Fibroblast of peridontal ligament (primary cell): ENCODE measurements at regions not wholly inside any gene's neighbourhood (a gene's known extent, or its start where the extent isn't known, plus 50 kb on each side); places are given as distances from the start of the nearest gene placed in this dataset.
A peak's percentile ranks its signal among the peaks of the same experiment; 100 is the strongest.
"Not testable (repeated sequence)": the region's sequence is repeated elsewhere in the genome, so short reads cannot be mapped to it uniquely, and the experiment has no call there.

ENCODE experiments used
- DNase-seq: peaks from one replicate; pipeline ENCODE4 v3.0.0-alpha.2; 2010; ENCODE audit errors: extremely low read depth

- DNase-seq = no peak
These were observed 55.5 kb upstream of the PIK3C3 start for GRCh38 chr18:41899535-41899934.

GRCh38 chr18:41893432-41893831 lies 61.6 kb upstream of the PIK3C3 start:
- no peak for DNase-seq

GRCh38 chr18:41887100-41887499 lies 67.9 kb upstream of the PIK3C3 start:
- no peak for DNase-seq

GRCh38 chr18:41886126-41886807 lies 68.8 kb upstream of the PIK3C3 start:
- no peak for DNase-seq

- no peak for DNase-seq
These were observed 73.7 kb upstream of the PIK3C3 start for GRCh38 chr18:41881285-41881684.

- DNase-seq = no peak
These were observed 75.8 kb upstream of the PIK3C3 start for GRCh38 chr18:41879256-41879655.

GRCh38 chr18:41875094-41875780 lies 79.8 kb upstream of the PIK3C3 start:
- peak; percentile 76 for DNase-seq

- DNase-seq = peak; percentile 23
These were observed 81.3 kb upstream of the PIK3C3 start for GRCh38 chr18:41873730-41874129.

GRCh38 chr18:41872206-41872605 lies 82.8 kb upstream of the PIK3C3 start:
- DNase-seq = no peak

GRCh38 chr18:41871229-41872000 lies 83.6 kb upstream of the PIK3C3 start:
- no peak for DNase-seq

GRCh38 chr18:41870817-41871216 lies 84.2 kb upstream of the PIK3C3 start:
- no peak for DNase-seq

- no peak for DNase-seq
These were observed 84.8 kb upstream of the PIK3C3 start for GRCh38 chr18:41870191-41870590.

- DNase-seq = not testable (repeated sequence)
These were observed 89.2 kb upstream of the PIK3C3 start for GRCh38 chr18:41865796-41866195.

- DNase-seq = no peak
These were observed 90.8 kb upstream of the PIK3C3 start for GRCh38 chr18:41864216-41864615.

- no peak for DNase-seq
These were observed 92.1 kb upstream of the PIK3C3 start for GRCh38 chr18:41862921-41863320.

GRCh38 chr18:41860987-41861386 lies 94.0 kb upstream of the PIK3C3 start:
- DNase-seq = no peak

GRCh38 chr18:41858761-41859555 lies 96.1 kb upstream of the PIK3C3 start:
- DNase-seq = peak; percentile 83

- no peak for DNase-seq
These were observed 101.8 kb upstream of the PIK3C3 start for GRCh38 chr18:41853280-41853679.

- no peak for DNase-seq
These were observed 104.3 kb upstream of the PIK3C3 start for GRCh38 chr18:41850781-41851180.

GRCh38 chr18:41849632-41850031 lies 105.4 kb upstream of the PIK3C3 start:
- no peak for DNase-seq

GRCh38 chr18:41845563-41845962 lies 109.5 kb upstream of the PIK3C3 start:
- DNase-seq = no peak

- DNase-seq = peak; percentile 5
These were observed 112.1 kb upstream of the PIK3C3 start for GRCh38 chr18:41842886-41843285.
